Hepatocyte (in vitro differentiated cells): ENCODE measurements at regions not wholly inside any gene's neighbourhood (a gene's known extent, or its start where the extent isn't known, plus 50 kb on each side); places are given as distances from the start of the nearest gene placed in this dataset.

Experiments
- DNase-seq: peaks from one replicate; pipeline ENCODE4 v3.0.0-alpha.2; 2016; ENCODE audit warnings: low spot score
- H2AFZ ChIP-seq: fragments of 200-600 bp; sonication (generic); 2 replicates; pipeline ENCODE4 v1.6.0; 2016; ENCODE audit warnings: antibody characterized with exemption, mild to moderate bottlenecking
- H3K27ac ChIP-seq: fragments of 200-600 bp; sonication (generic); 2 replicates; pipeline ENCODE4 v1.5.1; 2016; ENCODE audit warnings: mild to moderate bottlenecking
- H3K27me3 ChIP-seq: fragments of 200-600 bp; sonication (generic); 2 replicates; pipeline ENCODE4 v1.6.1; 2016
- H3K36me3 ChIP-seq: fragments of 200-600 bp; sonication (generic); replicated peaks from 2 replicates; pipeline ENCODE4 v1.5.1; 2016; ENCODE audit warnings: low read depth; ENCODE audit not compliant: insufficient read depth
- H3K4me1 ChIP-seq: fragments of 200-600 bp; sonication (generic); 2 replicates; pipeline ENCODE4 v1.5.1; 2016; ENCODE audit warnings: mild to moderate bottlenecking, moderate library complexity; ENCODE audit not compliant: insufficient read depth
- H3K4me2 ChIP-seq: fragments of 200-600 bp; sonication (generic); 2 replicates; pipeline ENCODE4 v1.6.0; 2016
- H3K4me3 ChIP-seq: fragments of 200-600 bp; sonication (generic); 2 replicates; pipeline ENCODE4 v1.5.1; 2016; ENCODE audit warnings: mild to moderate bottlenecking
- H3K79me2 ChIP-seq: fragments of 200-600 bp; sonication (generic); 2 replicates; pipeline ENCODE4 v1.6.0; 2017; ENCODE audit warnings: mild to moderate bottlenecking
- H3K9me2 ChIP-seq: fragments of 200-600 bp; sonication (generic); replicated peaks from 2 replicates; pipeline ENCODE4 v1.6.0; 2017; ENCODE audit warnings: mild to moderate bottlenecking; ENCODE audit not compliant: insufficient read depth
- H3K9me3 ChIP-seq: fragments of 200-600 bp; sonication (generic); 2 replicates; pipeline ENCODE4 v1.5.1; 2016; ENCODE audit warnings: low read depth, mild to moderate bottlenecking
- H4K20me1 ChIP-seq: fragments of 200-600 bp; sonication (generic); 2 replicates; pipeline ENCODE4 v1.6.0; 2016; ENCODE audit warnings: mild to moderate bottlenecking; ENCODE audit not compliant: insufficient read depth, poor library complexity, severe bottlenecking
- EZH2 ChIP-seq: fragments of 200-600 bp; sonication (generic); IDR thresholded peaks from 2 replicates; pipeline ENCODE4 v1.6.1; 2016; ENCODE audit warnings: antibody characterized with exemption, mild to moderate bottlenecking, borderline replicate concordance
- EZH2phosphoT487 ChIP-seq: fragments of 200-600 bp; sonication (generic); IDR thresholded peaks from one replicate; pipeline ENCODE4 v1.6.1; 2018; ENCODE audit warnings: antibody characterized with exemption, mild to moderate bottlenecking, low read depth, moderate library complexity; ENCODE audit not compliant: unreplicated experiment, severe bottlenecking
- WGBS: methylation state at CpG from one replicate; pipeline ENCODE4 v1.1.6; 2016; ENCODE audit warnings: low lambda C conversion rate; ENCODE audit errors: missing lambda C conversion rate; 5-methylcytosine and 5-hydroxymethylcytosine counted together
- TF ChIP-seq, protein P1 (sequence below): fragments of 200-600 bp; sonication (generic); IDR thresholded peaks from 2 replicates; pipeline ENCODE4 v1.5.1; 2016; ENCODE audit warnings: antibody characterized with exemption, mild to moderate bottlenecking; ENCODE audit not compliant: poor library complexity

DNA sequence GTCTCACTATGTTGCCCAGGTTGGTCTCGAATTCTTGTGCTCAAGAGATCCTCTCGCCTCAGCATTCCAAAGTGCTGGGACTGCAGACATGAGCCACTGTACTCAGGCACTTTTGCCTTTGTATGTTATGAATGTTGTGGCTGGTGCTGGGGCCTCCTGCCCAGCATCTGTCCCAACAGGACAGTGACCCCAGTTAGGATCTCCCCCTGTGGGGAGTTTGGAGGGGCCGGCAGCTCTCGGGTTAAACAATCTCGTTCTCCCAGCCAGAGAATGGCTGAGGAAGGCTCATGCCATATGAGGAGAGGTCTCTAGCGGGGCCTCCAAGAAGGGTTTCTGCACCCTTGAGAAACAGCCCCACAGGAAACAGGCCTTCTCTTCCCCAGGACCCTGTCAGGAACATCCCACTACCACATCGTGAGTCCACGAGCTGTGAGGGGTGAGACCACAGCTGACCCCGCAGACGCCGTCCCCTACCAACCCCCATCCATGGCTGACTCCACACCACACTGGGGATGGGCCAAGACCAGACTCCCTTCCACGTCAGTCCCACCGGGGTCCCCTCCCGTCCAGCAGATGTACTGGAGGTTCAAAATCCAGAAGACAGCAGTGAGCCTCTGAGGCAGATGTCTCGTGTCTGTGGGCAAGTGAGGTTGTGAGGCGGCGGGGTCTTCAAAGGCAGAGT is 54.1 kb downstream of the SHANK2 start:
- Histone ChIP-seq H3K4me3 (no peak overlapping the region), H3K4me2 (no peak overlapping the region), H3K9me2 (no peaks in the 10 kb centered on the region), H2AFZ (no peak overlapping the region), H3K27ac (no peak overlapping the region), H3K79me2 (peaks cover 8% of the 10 kb centered on the region), H3K4me1 (peaks cover 6% of the 10 kb centered on the region), H3K9me3 (no peaks in the 10 kb centered on the region), H3K36me3 (no peaks in the 10 kb centered on the region), H4K20me1 (no peaks in the 10 kb centered on the region), H3K27me3 (no peaks in the 10 kb centered on the region)
- DNase-seq = no peak
- TF ChIP-seq EZH2 (no peak), EZH2phosphoT487 (no peak)
- TF ChIP-seq, protein P1, sequence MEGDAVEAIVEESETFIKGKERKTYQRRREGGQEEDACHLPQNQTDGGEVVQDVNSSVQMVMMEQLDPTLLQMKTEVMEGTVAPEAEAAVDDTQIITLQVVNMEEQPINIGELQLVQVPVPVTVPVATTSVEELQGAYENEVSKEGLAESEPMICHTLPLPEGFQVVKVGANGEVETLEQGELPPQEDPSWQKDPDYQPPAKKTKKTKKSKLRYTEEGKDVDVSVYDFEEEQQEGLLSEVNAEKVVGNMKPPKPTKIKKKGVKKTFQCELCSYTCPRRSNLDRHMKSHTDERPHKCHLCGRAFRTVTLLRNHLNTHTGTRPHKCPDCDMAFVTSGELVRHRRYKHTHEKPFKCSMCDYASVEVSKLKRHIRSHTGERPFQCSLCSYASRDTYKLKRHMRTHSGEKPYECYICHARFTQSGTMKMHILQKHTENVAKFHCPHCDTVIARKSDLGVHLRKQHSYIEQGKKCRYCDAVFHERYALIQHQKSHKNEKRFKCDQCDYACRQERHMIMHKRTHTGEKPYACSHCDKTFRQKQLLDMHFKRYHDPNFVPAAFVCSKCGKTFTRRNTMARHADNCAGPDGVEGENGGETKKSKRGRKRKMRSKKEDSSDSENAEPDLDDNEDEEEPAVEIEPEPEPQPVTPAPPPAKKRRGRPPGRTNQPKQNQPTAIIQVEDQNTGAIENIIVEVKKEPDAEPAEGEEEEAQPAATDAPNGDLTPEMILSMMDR = no peak
- 95% methylated on average over 17 of the region's 17 CpGs for WGBS

- Histone ChIP-seq H3K36me3 (no peaks in the 10 kb centered on the region), H3K9me2 (no peaks in the 10 kb centered on the region), H3K4me1 (peaks cover 6% of the 10 kb centered on the region), H3K79me2 (peaks cover 4% of the 10 kb centered on the region), H3K4me3 (no peak overlapping the region), H2AFZ (no peak overlapping the region), H3K9me3 (no peaks in the 10 kb centered on the region), H3K27me3 (no peaks in the 10 kb centered on the region), H3K27ac (no peak overlapping the region), H4K20me1 (no peaks in the 10 kb centered on the region), H3K4me2 (no peak overlapping the region)
- TF ChIP-seq EZH2 (no peak), EZH2phosphoT487 (no peak)
- TF ChIP-seq, protein P1 = no peak
- no peak for DNase-seq
- 97% methylated on average over 5 of the region's 5 CpGs for WGBS
These were observed 55.3 kb downstream of the SHANK2 start for GRCh38 chr11:71197096-71197495.

DNA sequence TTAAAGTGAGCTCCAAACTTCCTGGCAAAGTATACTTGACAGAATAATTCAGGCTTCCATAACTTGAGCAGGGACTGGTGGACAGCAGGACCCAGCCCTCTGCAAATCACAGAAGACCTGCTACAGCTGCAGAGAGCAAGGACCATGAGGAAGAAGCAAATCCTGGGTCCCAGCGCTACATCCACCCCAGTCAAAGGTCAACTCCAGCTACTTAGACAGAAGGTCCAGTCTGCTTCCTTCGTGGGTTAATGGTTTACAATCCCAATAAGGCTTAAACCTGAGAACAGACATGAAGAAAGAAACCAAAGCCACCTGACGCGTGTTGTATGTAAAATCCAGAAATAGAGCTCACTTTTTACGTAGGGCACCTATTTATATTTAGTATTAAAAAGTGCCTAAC is 57.7 kb downstream of the SHANK2 start:
- no peaks in the 10 kb centered on the region for H3K79me2 ChIP-seq
- H3K36me3 ChIP-seq = no peaks in the 10 kb centered on the region
- TF ChIP-seq EZH2phosphoT487 (no peak), EZH2 (no peak)
- TF ChIP-seq, protein P1 = no peak
- H4K20me1 ChIP-seq = no peaks in the 10 kb centered on the region
- peak overlapping the region; percentile 52 for H3K4me2 ChIP-seq
- peaks cover 6% of the 10 kb centered on the region for H3K4me1 ChIP-seq
- no peak overlapping the region for H3K4me3 ChIP-seq
- no peak overlapping the region for H3K27ac ChIP-seq
- H3K9me3 ChIP-seq = no peaks in the 10 kb centered on the region
- WGBS = 75% methylated on average over 5 of the region's 5 CpGs
- peak; percentile 33 for DNase-seq
- no peaks in the 10 kb centered on the region for H3K9me2 ChIP-seq
- no peaks in the 10 kb centered on the region for H3K27me3 ChIP-seq
- H2AFZ ChIP-seq = no peak overlapping the region

GRCh38 chr11:71193431-71193830 is 58.9 kb downstream of the SHANK2 start:
- Histone ChIP-seq H3K4me1 (peaks cover 6% of the 10 kb centered on the region), H3K9me2 (no peaks in the 10 kb centered on the region), H3K4me2 (no peak overlapping the region), H3K4me3 (no peak overlapping the region), H3K27ac (no peak overlapping the region), H3K36me3 (no peaks in the 10 kb centered on the region), H3K9me3 (no peaks in the 10 kb centered on the region), H3K27me3 (no peaks in the 10 kb centered on the region), H3K79me2 (no peaks in the 10 kb centered on the region), H4K20me1 (no peaks in the 10 kb centered on the region), H2AFZ (no peak overlapping the region)
- WGBS = 92% methylated on average over 10 of the region's 10 CpGs
- no peak for TF ChIP-seq EZH2phosphoT487
- TF ChIP-seq, protein P1 = no peak
- TF ChIP-seq EZH2 = no peak
- DNase-seq = no peak
